ENCODE measurements at regions not wholly inside any gene's neighbourhood (a gene's known extent, or its start where the extent isn't known, plus 50 kb on each side); places are given as distances from the start of the nearest gene placed in this dataset.
"Not testable (repeated sequence)": the region's sequence is repeated elsewhere in the genome, so short reads cannot be mapped to it uniquely, and the experiment has no call there.

DNA sequence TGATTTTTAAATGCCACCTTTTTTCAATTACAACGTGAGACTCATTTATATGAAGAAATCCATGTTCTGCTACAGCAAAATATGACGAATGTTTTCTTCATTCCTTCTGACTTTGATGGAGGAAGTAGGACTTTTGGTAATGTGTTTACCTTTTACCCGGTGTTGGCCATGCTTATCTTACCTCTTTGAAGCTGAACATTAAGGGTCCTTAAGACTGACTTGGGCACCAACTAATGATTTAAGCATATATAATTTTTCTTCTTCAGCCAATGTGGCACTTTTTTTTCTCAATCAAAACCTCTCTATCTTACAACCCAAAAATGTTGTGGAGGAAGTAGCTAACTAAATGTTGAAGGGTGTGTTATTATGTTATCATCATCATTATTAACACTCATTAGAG, 337.5 kb downstream of the EPHA7 start:
- DNase-seq: no peak

DNA sequence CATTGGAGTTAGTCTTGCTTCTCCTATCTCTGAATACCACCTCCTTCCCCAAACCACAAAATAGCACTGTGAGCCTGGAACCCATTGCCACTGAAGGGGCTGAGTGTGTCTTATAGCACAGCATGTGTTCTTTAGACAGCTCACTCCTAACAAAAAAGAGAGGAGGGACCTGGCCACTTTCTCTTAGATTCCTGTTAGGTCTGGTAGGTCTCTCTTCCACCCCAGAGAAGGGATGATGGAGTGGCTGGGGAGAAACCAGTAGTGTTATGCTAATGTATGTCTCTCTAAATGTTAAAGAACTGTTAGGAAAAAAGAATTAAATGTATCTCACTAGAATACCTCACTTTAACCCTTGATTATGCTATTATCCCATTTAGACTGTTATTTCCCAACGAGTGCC, 340.3 kb downstream of the EPHA7 start:
- peak; percentile 45 for DNase-seq

DNA sequence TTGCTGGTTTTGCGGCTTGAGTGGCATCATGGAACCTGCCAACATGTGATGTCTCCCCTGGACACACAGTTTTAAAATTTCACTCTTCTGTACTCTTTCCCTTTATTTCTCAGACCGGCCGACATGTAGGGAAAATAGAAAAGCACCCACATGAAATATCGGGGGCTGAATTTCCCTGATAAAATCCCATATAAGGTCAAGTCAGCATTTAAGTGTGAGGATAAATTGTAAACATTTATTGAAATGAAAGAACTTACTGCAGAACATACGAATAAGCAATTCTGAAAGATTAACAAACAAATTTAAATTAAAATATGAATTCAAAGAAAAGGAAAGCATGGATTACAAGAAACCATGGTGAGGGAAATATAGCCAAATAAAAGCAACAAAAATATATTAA, 345.5 kb downstream of the EPHA7 start:
- no peak for DNase-seq

DNA sequence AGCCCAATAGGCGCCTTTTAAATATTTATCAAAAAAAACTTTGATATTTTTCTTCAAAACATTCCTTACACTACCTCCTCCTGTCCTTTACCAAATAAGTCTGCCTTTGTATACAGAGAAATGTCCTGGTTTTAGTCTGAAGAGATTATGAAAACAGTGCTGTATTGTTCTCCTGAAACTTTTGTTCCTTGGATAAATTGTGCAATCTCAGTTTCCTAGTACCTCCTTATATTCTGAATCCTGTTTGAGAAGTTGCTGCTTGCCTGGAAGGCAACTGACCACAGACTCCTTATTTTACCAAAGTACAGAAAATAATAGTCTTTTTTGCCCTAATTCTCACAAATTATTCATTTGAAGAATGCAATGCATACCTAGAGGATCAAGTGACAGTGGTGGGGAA, 349.5 kb downstream of the EPHA7 start:
- DNase-seq: no peak

DNA sequence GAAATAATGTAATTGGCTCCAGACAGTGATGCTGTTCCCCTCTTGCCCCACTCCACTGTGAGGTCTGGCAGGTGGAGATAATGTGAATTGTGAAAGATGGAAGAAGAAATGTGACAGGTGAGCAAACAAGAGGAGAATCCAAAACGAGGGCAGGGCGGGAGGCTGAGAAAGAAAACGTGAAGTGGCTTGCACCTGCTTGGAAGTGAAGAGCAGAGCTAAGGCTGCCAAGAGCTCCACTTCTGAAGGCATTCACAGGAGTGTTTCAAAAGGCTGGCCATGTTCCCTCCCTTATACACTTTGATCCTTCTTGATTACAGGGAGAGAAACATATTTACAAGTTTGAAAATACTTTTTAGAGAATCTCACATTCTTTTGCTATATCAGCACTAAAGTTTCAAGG, 359.4 kb downstream of the EPHA7 start:
- no peak for DNase-seq

DNA sequence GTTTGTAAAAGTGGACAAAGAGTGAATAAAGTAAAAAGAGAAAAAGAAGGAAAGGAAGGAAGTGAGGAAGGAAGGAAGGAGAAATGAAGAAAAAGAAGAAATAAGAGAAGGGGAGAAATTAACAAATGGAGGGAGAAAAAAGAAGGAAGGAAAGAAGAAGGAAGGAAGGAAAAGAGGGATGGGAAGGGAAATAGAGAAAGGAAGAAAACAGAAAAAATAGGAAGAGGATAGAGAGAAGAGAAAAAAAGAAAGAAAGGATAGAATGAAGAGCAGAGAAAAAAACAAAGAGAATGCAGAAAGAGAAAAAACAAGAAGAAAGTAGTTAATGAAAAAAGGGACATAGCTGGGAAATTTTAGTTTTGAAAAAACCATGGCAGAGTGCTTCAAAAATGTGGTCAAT, 361.8 kb downstream of the EPHA7 start:
- DNase-seq: no peak

DNA sequence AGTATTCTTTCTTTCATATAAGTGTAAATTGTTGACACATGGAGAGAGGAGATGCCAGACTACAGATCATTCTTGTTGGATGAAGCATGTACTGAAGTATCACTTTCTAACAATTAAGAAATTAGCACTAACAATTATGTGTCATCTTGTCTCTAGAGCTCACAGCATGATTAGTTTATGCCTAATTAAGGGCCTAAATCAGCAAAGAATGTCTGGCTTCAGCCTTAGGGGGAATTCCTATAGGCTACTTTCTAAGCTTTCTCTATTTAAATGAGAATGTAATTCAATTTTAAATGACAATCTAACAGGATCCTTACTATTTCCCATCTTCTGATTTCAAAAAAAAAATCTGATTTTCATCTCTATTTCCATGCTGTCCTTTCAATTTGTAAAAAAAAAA, 371.0 kb downstream of the EPHA7 start:
- no peak for DNase-seq

DNA sequence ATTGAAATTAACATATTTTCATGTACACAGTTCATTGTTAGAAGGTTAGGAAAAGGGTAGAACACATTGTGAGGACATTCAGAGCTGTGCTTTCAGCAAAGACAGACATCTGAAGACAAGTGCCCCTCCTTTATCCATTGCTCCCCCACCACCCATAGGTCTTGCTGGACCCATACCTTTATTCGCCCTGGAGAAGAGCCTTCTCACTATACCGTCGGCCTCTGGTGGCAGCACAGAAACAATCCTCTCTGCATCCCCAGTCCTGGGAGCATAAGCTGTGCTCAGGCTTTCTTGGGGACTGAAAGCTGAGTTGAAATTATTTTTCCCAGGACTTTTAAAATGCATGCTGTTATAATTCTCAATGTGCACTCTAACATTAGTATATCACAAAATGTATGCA, 372.3 kb downstream of the EPHA7 start:
- no peak for DNase-seq

DNA sequence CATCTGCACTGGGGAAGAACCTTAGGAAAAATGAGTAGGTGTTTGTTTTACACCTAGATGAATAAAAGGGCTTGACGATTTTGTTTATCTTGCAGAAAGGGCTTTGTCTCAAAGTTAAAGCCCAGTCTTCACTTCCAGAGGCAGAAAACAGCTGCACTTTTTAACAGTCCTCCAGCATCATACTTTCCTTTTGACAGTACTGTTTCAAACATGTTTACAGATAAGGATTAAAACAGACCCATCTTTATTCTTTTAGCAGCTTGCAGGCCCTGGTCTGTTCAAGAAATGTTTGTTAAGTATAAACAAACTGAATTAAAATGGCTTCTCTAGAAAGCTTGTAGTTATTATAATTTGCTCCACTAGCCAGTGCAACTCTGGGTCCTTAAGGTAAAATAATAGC, 374.2 kb downstream of the EPHA7 start:
- no peak for DNase-seq

DNA sequence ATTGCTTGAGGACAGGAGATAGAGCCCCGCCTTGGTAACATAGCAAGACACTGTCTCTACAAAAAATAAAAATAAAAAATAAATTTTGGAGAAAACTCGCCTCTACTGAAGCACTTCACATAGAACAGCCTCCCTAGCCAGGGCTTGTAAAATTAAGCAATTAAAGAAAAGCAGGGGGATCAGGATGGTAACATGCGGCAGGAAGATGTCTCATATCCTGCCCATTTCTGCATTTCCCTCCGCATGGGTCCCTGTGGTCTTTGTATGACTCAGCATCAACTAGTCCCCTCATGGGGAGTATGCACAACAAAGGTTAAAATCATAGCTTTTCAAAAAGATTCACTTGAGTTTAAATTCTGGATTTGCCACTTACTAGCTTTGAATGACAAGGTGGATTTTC, 379.0 kb downstream of the EPHA7 start:
- DNase-seq: peak; percentile 21

DNA sequence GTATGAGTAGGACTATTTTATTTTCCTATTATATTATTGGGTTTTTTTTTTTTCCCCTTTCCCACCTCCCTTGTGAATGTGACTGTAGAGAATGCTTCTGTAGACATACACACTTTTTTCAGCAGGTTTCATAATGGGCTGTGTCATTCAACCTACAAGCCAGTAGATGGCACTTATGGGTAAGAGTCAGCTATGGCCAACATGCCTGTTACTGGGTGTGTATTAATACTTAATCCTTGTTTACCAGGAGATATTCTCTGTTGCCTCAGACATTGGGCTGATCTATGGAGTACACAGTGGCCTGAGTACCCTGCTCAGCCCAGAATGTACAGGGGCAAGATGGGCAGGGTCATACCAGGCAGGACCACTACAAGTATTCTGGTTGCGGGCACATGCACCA, 382.5 kb downstream of the EPHA7 start:
- DNase-seq: peak; percentile 78

DNA sequence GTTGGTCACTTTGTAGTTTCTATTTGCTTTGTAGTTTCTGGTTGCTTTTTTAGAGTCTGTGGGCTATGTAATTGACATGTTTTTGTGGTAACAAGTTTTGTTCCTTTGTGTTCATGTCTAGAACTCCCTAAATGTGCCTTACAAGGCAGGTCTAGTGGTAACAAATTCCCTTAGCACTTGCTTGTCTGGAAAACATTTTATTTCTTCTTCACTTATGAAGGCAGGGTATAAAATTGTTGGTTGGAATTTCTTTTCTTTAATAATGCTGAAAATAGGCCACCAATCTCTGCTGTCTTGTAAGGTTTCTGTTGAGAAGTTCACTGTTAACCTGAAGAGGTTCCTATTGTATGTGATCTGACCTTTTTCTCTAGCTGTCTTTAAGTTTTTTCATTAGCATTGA, 383.6 kb downstream of the EPHA7 start:
- no peak for DNase-seq

DNA sequence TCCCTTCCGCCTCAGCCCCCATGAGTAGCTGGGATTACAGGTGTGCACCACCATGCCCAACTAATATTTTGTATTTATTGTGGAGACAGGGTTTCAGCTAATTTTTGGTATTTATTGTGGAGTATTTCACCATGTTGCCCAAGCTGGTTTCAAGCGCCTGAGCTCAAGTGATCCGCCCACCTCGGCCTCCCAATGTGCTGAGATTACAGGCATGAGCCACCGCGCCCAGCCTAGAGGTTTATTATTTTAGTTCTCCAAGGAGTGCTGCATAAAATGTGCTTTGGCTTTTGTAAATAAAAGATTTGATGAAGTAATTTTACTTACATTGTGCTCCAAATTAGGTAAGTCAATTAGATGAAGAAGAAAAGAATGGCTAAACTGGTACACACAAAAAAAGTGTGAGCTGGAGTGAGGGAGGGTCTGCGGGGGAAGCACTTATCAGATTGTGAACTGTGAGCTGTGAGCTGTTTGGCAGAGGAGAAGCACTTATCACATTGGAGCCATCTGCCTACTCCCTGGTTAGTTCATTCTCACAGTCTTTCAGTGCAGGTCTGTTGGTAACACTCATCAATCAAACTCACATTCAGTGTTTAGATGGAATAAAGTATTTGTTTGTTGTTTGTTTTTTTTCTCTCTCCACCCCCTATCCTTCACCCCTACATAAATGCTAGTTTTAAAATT, 398.0 kb downstream of the EPHA7 start:
- DNase-seq: peak; percentile 72

DNA sequence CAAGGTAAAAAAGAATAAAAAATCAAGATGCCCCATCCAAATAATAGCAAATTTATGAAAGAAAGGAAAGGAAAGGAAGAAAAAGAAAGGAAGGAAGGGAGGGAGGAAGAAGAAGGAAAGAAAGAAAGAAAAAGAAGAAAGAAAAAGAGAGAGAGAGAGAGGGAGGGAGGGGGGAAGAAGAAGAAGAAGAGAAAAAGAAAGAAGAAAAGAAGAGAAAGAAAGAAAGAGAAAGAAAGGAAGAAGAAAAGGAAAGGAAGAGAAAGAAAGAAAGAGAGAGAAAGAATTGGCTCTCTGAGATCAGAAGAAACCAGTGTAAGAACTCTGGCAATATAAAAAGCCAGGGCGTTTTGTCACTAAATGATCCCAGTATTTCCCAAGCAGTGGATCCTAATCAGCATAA, 401.7 kb downstream of the EPHA7 start:
- no peak for DNase-seq

DNA sequence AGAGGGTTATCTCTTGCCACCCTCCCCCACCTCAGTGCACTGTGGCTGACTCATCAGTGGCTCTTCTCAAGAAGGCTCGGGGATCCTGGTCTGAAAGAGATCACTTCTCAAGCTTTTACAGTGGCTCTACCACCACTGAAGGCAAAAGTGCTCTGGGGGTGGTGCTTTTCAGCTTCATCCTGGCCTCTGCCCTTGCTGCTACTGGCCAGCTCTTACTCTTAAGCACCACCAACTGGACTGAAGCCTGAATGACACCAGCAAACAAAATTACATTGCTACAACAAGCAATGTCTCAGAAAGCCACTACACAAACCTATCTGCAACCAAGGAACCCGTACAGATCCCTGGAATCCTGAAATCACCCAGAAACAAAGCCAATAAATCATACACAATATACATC, 402.1 kb downstream of the EPHA7 start:
- DNase-seq: peak; percentile 85

DNA sequence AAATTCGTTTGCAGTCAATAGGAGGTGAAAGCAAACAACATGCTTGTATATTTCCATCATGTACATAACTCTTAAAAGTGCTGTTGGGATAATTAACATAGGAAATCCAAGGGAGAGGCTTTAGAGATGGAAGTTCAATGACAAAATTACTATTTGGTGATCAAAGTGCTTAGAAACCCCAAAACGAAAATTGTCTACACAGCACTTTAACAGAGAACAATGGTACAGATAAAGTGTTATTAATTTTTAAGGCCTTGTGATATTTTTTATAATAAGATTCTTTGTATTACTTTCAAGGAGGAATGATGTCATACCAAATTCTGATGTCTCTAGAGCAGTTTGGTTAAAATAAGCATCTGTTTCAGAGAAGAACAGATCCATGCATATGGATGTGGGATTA, 406.3 kb downstream of the EPHA7 start:
- DNase-seq: no peak

DNA sequence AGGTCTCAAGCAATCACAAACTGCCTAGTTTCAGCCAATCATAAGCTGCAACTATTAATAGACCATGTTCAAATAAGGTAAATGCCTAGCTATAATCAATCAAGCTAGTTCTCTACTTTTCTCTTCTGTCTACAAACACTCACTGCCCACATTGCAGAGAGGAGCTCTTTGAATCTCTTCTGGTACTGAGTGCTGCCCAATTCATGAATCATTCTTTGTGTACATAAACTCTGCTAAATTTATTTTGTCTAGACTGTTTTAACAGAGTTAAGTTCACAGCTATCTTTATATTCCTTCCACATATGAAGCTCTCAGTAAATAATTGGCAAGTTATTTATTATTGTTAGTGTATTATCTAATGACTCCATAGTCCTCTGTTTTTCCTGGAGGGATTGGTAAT, 411.0 kb downstream of the EPHA7 start:
- no peak for DNase-seq

DNA sequence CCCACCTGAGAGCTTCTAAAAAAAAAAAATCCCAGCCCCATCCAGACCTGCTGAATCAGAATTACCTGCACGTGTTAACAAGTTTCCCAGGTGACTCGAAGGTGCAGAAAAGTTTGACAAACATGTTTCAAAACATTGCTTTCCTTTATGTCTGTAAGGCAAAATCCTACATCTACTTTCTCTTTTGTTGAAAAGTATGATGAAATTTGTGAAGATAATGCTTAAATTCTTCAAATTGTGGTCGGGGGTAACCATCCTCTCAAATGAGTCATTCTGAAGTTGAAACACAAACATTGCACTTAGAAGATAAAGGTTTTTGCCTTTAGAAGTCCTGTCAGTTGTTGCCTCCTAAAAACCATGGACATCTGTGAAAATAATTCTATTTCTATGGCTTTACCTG, 429.7 kb downstream of the EPHA7 start:
- peak; percentile 86 for DNase-seq

DNA sequence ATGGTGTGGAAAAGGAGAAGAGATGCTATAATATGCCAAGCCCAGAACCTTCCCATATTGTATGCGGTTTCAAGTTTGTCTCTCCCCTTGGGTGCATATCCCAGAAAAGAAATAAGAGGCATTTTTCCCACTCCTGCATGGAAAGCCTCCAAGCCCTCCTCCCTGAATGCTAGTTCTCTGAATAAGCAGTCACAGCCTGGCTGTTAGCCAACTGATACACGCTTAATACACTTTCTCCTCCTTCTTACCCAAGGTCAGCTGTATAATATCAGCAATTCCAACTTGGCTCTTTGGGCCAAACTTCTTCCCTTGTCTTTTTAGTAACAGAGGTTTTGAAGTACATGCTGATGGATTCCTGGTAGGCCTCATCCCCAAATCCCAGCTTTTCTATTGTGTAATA, 440.1 kb downstream of the EPHA7 start:
- DNase-seq: no peak

DNA sequence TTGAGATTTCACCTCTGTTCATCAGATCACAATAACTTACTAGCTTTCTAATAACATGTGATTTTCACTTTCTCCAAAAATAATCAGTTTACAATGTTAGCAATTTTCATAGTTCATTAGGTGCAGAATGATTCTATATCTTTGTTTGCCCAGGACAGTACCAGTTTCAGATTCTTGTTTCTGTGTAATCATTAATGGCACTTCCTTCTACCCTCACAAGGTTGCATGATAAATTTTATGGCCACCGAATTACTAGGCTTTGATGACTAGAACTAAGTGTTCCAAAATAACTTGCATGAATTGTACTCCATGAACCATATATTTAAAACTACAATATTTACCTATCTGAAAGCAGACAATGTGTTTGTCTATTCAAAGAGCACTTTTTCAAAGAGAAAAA, 442.3 kb downstream of the EPHA7 start:
- DNase-seq: no peak

DNA sequence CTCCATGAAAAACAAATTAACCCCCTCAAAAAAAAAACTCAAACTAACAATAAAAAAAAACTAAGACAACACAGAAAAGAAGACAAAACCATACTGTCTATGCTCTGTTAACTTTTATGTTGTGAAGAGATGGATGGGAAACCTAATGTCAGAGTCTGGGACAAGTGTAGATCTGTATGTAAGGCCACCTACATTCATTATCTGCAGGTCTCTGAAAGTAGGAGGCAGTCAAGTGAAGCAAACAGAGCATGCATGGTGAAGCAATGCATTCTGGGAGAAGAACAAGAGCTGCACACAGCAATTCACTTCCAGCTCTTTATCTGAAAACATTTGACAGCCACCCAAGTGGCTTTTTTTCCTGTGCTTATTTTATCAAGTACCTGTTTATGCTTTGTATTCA, 452.0 kb downstream of the EPHA7 start:
- peak; percentile 49 for DNase-seq

DNA sequence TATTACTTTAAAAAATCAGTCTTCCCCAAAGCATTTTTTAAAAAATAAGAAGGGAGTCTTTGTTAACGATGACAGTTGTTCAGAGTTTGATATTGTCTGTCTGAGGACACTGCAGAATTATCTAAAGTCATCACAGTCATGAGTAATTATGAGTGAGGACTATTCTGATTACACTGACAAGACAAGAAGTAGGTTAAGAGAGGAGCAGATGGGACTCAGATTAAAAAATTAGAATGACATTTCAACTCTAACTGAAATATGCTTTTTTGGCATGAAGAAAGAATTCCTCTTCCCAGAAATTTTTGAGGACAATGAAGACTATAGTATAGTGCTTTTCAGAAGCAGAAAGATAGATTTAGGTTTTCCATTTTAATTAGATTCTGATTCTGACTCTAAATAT, 456.5 kb downstream of the EPHA7 start:
- no peak for DNase-seq

DNA sequence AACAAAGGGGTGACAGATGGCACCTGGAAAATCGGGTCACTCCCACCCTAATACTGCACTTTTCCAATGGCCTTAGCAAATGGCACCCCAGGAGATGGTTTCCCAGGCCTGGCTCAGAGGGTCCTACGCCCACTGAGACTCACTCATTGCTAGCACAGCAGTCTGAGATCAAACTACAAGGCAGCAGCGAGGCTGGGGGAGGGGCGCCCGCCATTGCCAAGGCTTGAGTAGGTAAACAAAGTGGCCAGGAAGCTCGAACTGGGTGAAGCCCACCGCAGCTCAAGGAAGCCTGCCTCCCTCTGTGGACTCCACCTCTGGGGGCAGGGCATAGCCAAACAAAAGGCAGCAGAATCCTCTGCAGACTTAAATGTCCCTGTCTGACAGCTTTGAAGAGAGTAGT, 467.2 kb downstream of the EPHA7 start:
- not testable (repeated sequence) for DNase-seq

DNA sequence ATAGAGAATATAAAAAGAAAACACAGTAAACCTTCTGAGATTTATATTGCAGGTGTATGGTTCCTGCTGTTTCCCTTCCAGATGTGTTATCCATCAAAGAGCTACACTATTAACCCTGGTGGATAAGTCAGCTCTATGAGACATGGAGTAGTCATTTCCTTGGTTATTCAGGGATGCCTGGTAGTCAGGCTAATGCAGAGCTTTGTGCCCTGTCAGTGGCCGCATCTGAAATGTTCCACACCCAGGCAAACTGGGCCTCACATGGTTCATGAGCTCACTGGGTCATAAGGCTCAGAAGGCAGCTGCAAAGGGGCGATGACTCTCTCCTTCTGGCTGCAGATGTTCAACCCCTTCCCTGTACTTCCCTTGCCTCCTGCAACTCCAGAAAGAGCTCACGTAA, 473.6 kb downstream of the EPHA7 start:
- DNase-seq: no peak

DNA sequence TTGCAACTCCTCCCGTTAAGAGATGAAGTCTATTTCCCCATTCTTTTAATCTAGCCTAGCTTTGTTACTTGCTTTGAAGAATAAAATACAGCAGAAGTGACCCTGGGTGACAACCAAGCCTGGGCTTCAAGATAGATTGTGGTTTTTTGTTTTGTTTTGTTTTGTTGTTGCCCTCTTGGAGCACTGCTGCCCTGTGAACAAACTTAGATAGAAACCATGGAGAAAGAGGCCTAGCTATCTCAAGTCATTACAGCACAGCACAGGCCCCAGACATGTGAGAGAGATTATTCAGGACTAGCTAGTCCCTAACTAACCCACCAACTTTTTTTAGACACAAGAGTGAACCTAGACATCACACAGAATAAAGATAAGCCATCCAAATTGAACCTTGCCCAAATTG, 475.2 kb downstream of the EPHA7 start:
- DNase-seq: peak; percentile 81

DNA sequence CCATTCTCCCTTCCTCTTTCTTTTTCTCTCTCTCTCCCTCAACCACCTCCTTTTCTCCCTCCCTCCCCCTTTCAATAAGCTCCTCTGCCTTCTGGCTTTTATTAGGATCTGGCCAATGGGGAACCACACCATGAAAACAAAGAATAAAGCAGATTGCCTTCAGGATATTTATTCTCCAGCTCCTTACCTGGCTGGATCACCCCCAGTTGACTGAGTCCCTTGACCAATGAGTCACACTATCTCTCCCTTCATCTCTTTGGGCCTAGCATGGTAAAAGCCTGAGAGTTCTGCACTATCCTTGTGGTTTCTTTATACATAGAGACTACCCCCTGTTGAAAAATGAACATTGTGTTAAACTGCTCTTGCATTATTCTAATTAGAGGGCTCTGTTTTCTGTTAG, 476.8 kb downstream of the EPHA7 start:
- DNase-seq: peak; percentile 56
